ENCODE measurements at regions not wholly inside any gene's neighbourhood (a gene's known extent, or its start where the extent isn't known, plus 50 kb on each side); places are given as distances from the start of the nearest gene placed in this dataset.
"Not testable (repeated sequence)": the region's sequence is repeated elsewhere in the genome, so short reads cannot be mapped to it uniquely, and the experiment has no call there.

- no peak for TF ChIP-seq CTCF (IDR thresholded peaks at IDR 0.05)
- H3K4me1 Mint-ChIP-seq: no peaks in the 10 kb centered on the region
- no peak overlapping the region for H3K4me3 Mint-ChIP-seq
- peaks cover 48% of the 10 kb centered on the region for H3K9me3 Mint-ChIP-seq
- DNase-seq: no peak
- no peak overlapping the region for H3K27ac Mint-ChIP-seq
- no peaks in the 10 kb centered on the region for H3K27me3 Mint-ChIP-seq (ENCODE audit: low read depth, poor library complexity)
- H3K36me3 Mint-ChIP-seq (ENCODE audit: low read depth): peaks cover 7% of the 10 kb centered on the region
Measured at GRCh38 chr18:11343096-11343495, 193.7 kb upstream of the PIEZO2 start.

- not testable (repeated sequence) for H3K27me3 Mint-ChIP-seq (ENCODE audit: low read depth, poor library complexity); H3K4me1 Mint-ChIP-seq; H3K36me3 Mint-ChIP-seq (ENCODE audit: low read depth); H3K27ac Mint-ChIP-seq; H3K4me3 Mint-ChIP-seq; DNase-seq
- peaks cover 39% of the 10 kb centered on the region for H3K9me3 Mint-ChIP-seq
Measured at GRCh38 chr18:11342115-11342514, 192.7 kb upstream of the PIEZO2 start.

- no peak for DNase-seq
- no peaks in the 10 kb centered on the region for H3K4me1 Mint-ChIP-seq
- TF ChIP-seq CTCF (IDR thresholded peaks at IDR 0.05): no peak
- peaks cover 7% of the 10 kb centered on the region for H3K36me3 Mint-ChIP-seq (ENCODE audit: low read depth)
- no peaks in the 10 kb centered on the region for H3K27me3 Mint-ChIP-seq (ENCODE audit: low read depth, poor library complexity)
- H3K4me3 Mint-ChIP-seq: no peak overlapping the region
- peaks cover 23% of the 10 kb centered on the region for H3K9me3 Mint-ChIP-seq
- H3K27ac Mint-ChIP-seq: no peak overlapping the region
Measured at GRCh38 chr18:11339188-11339775, 189.9 kb upstream of the PIEZO2 start.

DNA sequence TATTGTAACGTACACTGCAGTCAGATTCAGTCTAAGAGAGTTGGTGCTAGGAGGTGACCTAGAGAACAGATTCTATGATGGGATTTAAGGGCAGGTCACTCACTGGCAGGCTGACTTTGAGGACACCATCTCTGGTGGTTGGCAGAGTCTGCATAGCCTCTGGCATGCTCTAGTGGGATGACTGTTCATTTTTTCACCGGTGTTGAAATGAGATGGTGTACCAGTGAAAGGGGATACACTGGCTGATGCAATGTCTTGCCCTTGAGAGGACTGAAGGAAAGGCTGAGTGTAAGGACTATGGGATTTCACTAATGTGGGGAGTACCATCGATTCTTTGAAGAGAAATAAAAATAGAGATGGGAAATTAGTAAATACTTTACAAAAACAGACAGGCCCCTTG, 186.9 kb upstream of the PIEZO2 start:
- Mint-ChIP-seq H3K27me3 (ENCODE audit: low read depth, poor library complexity) (no peaks in the 10 kb centered on the region), H3K36me3 (ENCODE audit: low read depth) (no peaks in the 10 kb centered on the region)

GRCh38 chr18:11327391-11328009, 178.1 kb upstream of the PIEZO2 start:
- H3K27ac Mint-ChIP-seq: no peak overlapping the region
- no peaks in the 10 kb centered on the region for H3K9me3 Mint-ChIP-seq
- DNase-seq: no peak
- no peak overlapping the region for H3K4me3 Mint-ChIP-seq
- no peaks in the 10 kb centered on the region for H3K4me1 Mint-ChIP-seq
- H3K36me3 Mint-ChIP-seq (ENCODE audit: low read depth): no peaks in the 10 kb centered on the region
- TF ChIP-seq CTCF (IDR thresholded peaks at IDR 0.05): no peak
- peaks cover 9% of the 10 kb centered on the region for H3K27me3 Mint-ChIP-seq (ENCODE audit: low read depth, poor library complexity)

More for the DNA sequence above, 186.9 kb upstream of the PIEZO2 start:
- no peak for DNase-seq
- Mint-ChIP-seq H3K4me1 (no peaks in the 10 kb centered on the region), H3K9me3 (no peaks in the 10 kb centered on the region), H3K27ac (no peak overlapping the region), H3K4me3 (no peak overlapping the region)
- no peak for TF ChIP-seq CTCF (IDR thresholded peaks at IDR 0.05)

GRCh38 chr18:11324956-11325882, 175.8 kb upstream of the PIEZO2 start:
- no peak for TF ChIP-seq CTCF (IDR thresholded peaks at IDR 0.05)
- Mint-ChIP-seq H3K9me3 (no peaks in the 10 kb centered on the region), H3K4me1 (no peaks in the 10 kb centered on the region), H3K4me3 (no peak overlapping the region), H3K36me3 (ENCODE audit: low read depth) (no peaks in the 10 kb centered on the region), H3K27ac (no peak overlapping the region), H3K27me3 (ENCODE audit: low read depth, poor library complexity) (peaks cover 14% of the 10 kb centered on the region)
- DNase-seq: no peak
